A549 (cell line): ENCODE measurements at regions not wholly inside any gene's neighbourhood (a gene's known extent, or its start where the extent isn't known, plus 50 kb on each side); places are given as distances from the start of the nearest gene placed in this dataset.

Experiments used
- ATAC-seq, 2 experiments: fragments of 200-7000 bp in 1 of 2; fragments of >200 bp in 1 of 2; cut with Nextera tagmentation in 1 of 2; cut with Tn5 transposase in 1 of 2; 3 replicates each; pipeline versions ENCODE4 v1.8.0 to v1.9.1; 2018 to 2020; ENCODE audit warnings: mild to moderate bottlenecking in 1 of 2, moderate library complexity in 1 of 2
- CTCF ChIA-PET: fragments of 300-600 bp; sonication (Branson Sonifier 250); formaldehyde crosslinking; extraction: SDS; loops from one replicate; lab custom pipeline; 2021; ENCODE audit warnings: antibody characterized with exemption, inconsistent platforms; lab: Yijun Ruan, JAX
- POLR2A ChIA-PET: fragments of 350-600 bp; formaldehyde crosslinking; extraction: SDS; loops from one replicate; lab custom pipeline; 2021; ENCODE audit warnings: antibody characterized with exemption, inconsistent platforms; lab: Yijun Ruan, JAX
- DNase-seq, 2 experiments: peaks; one replicate each; pipeline versions ENCODE4 v3.0.0 to v3.0.0-alpha.2; 2011 to 2016; ENCODE audit warnings: low read depth in 1 of 2, low spot score in 1 of 2
- FAIRE-seq: peaks from 2 replicates; lab custom pipeline; 2011; peaks lifted over from hg19 to GRCh38; lab: Jason Lieb, UNC
- H3K27ac ChIP-seq, 2 experiments: fragments of >200 bp; sonication (Bioruptor Twin); formaldehyde crosslinking; 3 replicates each; pipeline ENCODE4 v1.5.1; 2016 to 2017
- H3K4me1 ChIP-seq: fragments of >200 bp; sonication (Bioruptor Twin); formaldehyde crosslinking; 3 replicates; pipeline ENCODE4 v1.6.1; 2016
- H3K4me2 ChIP-seq: fragments of >200 bp; sonication (Bioruptor Twin); formaldehyde crosslinking; 3 replicates; pipeline ENCODE4 v1.6.1; 2016
- H3K4me3 ChIP-seq: fragments of >200 bp; sonication (Bioruptor Twin); formaldehyde crosslinking; 3 replicates; pipeline ENCODE4 v1.5.1; 2016
- H3K9me3 ChIP-seq: fragments of >200 bp; sonication (Bioruptor Twin); formaldehyde crosslinking; 3 replicates; pipeline ENCODE4 v1.6.1; 2016
- ATOH8 ChIP-seq: fragments of 250-450 bp; sonication (Bioruptor Pico); IDR thresholded peaks from 2 replicates; pipeline ENCODE4 v1.5.0; 2020; ENCODE audit warnings: low read depth, mild to moderate bottlenecking, moderate library complexity
- CEBPB ChIP-seq, 2 experiments: fragments of >200 bp in 1 of 2; sonication (Bioruptor Twin) in 1 of 2; formaldehyde crosslinking in 1 of 2; IDR thresholded peaks; 2 replicates each; pipeline ENCODE4 v1.6.1; 2012 to 2016
- EHMT2 ChIP-seq: fragments of 200-600 bp; sonication (generic); IDR thresholded peaks from 2 replicates; pipeline ENCODE4 v1.6.1; 2016; ENCODE audit warnings: antibody characterized with exemption, low read depth, mild to moderate bottlenecking, moderate library complexity
- ESRRA ChIP-seq: fragments of 150-350 bp; IDR thresholded peaks from 2 replicates; pipeline ENCODE4 v1.6.1; 2014; ENCODE audit warnings: mild to moderate bottlenecking, low read length, borderline replicate concordance
- FOSB ChIP-seq: fragments of 250-450 bp; sonication (Bioruptor Pico); IDR thresholded peaks from 2 replicates; pipeline ENCODE4 v1.5.0; 2020; ENCODE audit warnings: mild to moderate bottlenecking, moderate library complexity
- FOSL2 ChIP-seq, 2 experiments: fragments of 450-650 bp in 1 of 2; fragments of >200 bp in 1 of 2; sonication (Bioruptor Twin) in 1 of 2; formaldehyde crosslinking; IDR thresholded peaks; 2 replicates each; pipeline versions ENCODE4 v1.5.0 to v1.6.1; 2016 to 2020; ENCODE audit warnings: mild to moderate bottlenecking in 1 of 2, moderate library complexity in 1 of 2
- FOXS1 ChIP-seq: fragments of 250-450 bp; sonication (Bioruptor Pico); IDR thresholded peaks from 2 replicates; pipeline ENCODE4 v1.5.0; 2020; ENCODE audit warnings: mild to moderate bottlenecking, moderate library complexity
- MAFK ChIP-seq: fragments of 450-650 bp; IDR thresholded peaks from 2 replicates; pipeline ENCODE4 v1.6.1; 2014; ENCODE audit not compliant: partially characterized antibody
- PHF8 ChIP-seq: fragments of 200-600 bp; sonication (generic); IDR thresholded peaks from 2 replicates; pipeline ENCODE4 v1.6.1; 2016; ENCODE audit warnings: low read depth, mild to moderate bottlenecking, antibody characterized with exemption, moderate library complexity, borderline replicate concordance
- POLR2AphosphoS2 ChIP-seq: conservative IDR thresholded peaks from 2 replicates; pipeline ENCODE4 v1.6.1; 2012; ENCODE audit warnings: low read length, improper control_type of control experiment, inconsistent platforms
- ZC3H11A ChIP-seq: fragments of 450-650 bp; IDR thresholded peaks from 2 replicates; pipeline ENCODE4 v1.6.1; 2014; ENCODE audit warnings: antibody characterized with exemption, mild to moderate bottlenecking
- ZSCAN20 ChIP-seq: fragments of 250-450 bp; sonication (Bioruptor Pico); IDR thresholded peaks from 2 replicates; pipeline ENCODE4 v1.8.0; 2022; ENCODE audit warnings: mild to moderate bottlenecking, moderate library complexity
- WGBS: methylation state at CpG from one replicate; pipeline ENCODE4 v1.1.6; 2017; ENCODE audit errors: missing lambda C conversion rate; 5-methylcytosine and 5-hydroxymethylcytosine counted together
- TF ChIP-seq, protein P1 (sequence below): fragments of >200 bp; sonication (Bioruptor Twin); formaldehyde crosslinking; IDR thresholded peaks from 3 replicates; pipeline ENCODE4 v1.6.1; 2016
- TF ChIP-seq, protein P2 (sequence below): IDR thresholded peaks from 2 replicates; pipeline ENCODE4 v1.6.1; 2012
- TF ChIP-seq, protein P3 (sequence below): fragments of 450-650 bp; IDR thresholded peaks from 2 replicates; pipeline ENCODE4 v1.6.1; 2014; ENCODE audit warnings: antibody characterized with exemption

DNA sequence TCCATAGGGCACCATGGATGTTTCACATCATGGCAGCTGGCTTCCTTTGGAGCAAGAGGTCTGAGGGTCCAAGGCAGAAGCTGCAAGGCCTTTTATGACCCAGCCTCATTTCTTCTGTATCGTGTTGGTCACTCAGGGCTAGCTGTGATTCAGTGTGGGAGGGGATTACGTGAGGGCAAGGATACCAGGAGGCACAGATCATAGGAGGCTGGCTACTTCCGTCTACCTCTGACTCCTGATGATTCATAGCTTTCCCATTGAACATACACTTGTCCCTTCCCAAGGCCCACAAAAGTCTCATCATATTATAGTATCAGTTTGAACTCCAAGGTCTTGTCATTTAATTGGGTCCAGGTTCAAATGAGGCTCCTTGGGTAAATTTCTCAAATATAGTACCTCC, 135.3 kb upstream of the ZBED5 start:
- CTCF ChIA-PET: interaction anchor here (0.9 to 1.7 kb wide), 2 partner anchors 59 to 223 kb away, joined by 3 to 6 read pairs; no protein-coding TSS in a partner anchor
- FAIRE-seq (no peak), DNase-seq (no peak), ATAC-seq (no peak)
- H3K4me1 ChIP-seq: peaks cover 29% of the 10 kb centered on the region
- POLR2A ChIA-PET: interaction anchor here (1.4 kb wide), 1 partner anchor 17 kb away, joined by 3 read pairs; no protein-coding TSS in a partner anchor
- 41% methylated on average over 3 of the region's 3 CpGs for WGBS
- no peak overlapping the region for H3K4me2 ChIP-seq
- peak overlapping the region in 1 of 2 experiments; percentile 85; a peak in 3 of 6 replicates for H3K27ac ChIP-seq
- peaks cover 15% of the 10 kb centered on the region; the same call in 2 of the 3 replicates for H3K9me3 ChIP-seq
- TF ChIP-seq PHF8: no peak
- no peak overlapping the region for H3K4me3 ChIP-seq

- CTCF ChIA-PET: interaction anchor here (0.9 to 2.0 kb wide), 7 partner anchors 9 to 199 kb away, joined by 3 to 6 read pairs (median 4); no protein-coding TSS in a partner anchor
- TF ChIP-seq FOSB (no peak), FOXS1 (CRISPR knock-in tag) (no peak), ATOH8 (CRISPR knock-in tag) (no peak)
- POLR2A ChIA-PET: interaction anchor here (1.9 kb wide), 1 partner anchor 182 kb away, joined by 4 read pairs; the partner anchor contains the start of gene EIF4G2
- no peak for DNase-seq
- 0 out of 3 replicates have a peak overlapping the region, but pooled peaks have one; percentile 14 for H3K4me3 ChIP-seq
- no peak for ATAC-seq
- peaks cover 15% of the 10 kb centered on the region; the same call in 2 of the 3 replicates for H3K9me3 ChIP-seq
- WGBS: 52% methylated on average over 4 of the region's 4 CpGs
- H3K27ac ChIP-seq: peak overlapping the region; percentile 85 to 93
- no peak for FAIRE-seq
- peaks cover 33% of the 10 kb centered on the region for H3K4me1 ChIP-seq
- peak overlapping the region; percentile 56 for H3K4me2 ChIP-seq
Measured at GRCh38 chr11:10991393-10991792, 133.5 kb upstream of the ZBED5 start.

- peak; percentile 31 to 86 for DNase-seq
- ATAC-seq: peak; percentile 87 to 93
- ChIA-PET CTCF (interaction anchor here (0.7 to 2.0 kb wide), 7 partner anchors 8 to 198 kb away, joined by 3 to 6 read pairs (median 4); no protein-coding TSS in a partner anchor), POLR2A (interaction anchor here (1.9 kb wide), 1 partner anchor 182 kb away, joined by 4 read pairs; the partner anchor contains the start of gene EIF4G2)
- H3K4me2 ChIP-seq: peak overlapping the region; percentile 56
- H3K4me3 ChIP-seq: no peak overlapping the region; the same call in 2 of the 3 replicates
- TF ChIP-seq ESRRA: no peak
- TF ChIP-seq ZC3H11A: no peak
- no peak for TF ChIP-seq POLR2AphosphoS2
- TF ChIP-seq ZSCAN20 (CRISPR knock-in tag): no peak
- TF ChIP-seq FOSL2 (IDR thresholded peaks at IDR 0.05): no peak
- TF ChIP-seq FOSL2 (CRISPR knock-in tag; IDR thresholded peaks at IDR 0.05): peak; percentile 48; the same call in 1 of the 2 replicates
- TF ChIP-seq, protein P1, sequence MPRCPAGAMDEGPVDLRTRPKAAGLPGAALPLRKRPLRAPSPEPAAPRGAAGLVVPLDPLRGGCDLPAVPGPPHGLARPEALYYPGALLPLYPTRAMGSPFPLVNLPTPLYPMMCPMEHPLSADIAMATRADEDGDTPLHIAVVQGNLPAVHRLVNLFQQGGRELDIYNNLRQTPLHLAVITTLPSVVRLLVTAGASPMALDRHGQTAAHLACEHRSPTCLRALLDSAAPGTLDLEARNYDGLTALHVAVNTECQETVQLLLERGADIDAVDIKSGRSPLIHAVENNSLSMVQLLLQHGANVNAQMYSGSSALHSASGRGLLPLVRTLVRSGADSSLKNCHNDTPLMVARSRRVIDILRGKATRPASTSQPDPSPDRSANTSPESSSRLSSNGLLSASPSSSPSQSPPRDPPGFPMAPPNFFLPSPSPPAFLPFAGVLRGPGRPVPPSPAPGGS: no peak
- no peak for TF ChIP-seq EHMT2
- peak; percentile 72 for TF ChIP-seq MAFK
- TF ChIP-seq, protein P2, sequence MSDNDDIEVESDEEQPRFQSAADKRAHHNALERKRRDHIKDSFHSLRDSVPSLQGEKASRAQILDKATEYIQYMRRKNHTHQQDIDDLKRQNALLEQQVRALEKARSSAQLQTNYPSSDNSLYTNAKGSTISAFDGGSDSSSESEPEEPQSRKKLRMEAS: peak; percentile 90
- TF ChIP-seq, protein P3, sequence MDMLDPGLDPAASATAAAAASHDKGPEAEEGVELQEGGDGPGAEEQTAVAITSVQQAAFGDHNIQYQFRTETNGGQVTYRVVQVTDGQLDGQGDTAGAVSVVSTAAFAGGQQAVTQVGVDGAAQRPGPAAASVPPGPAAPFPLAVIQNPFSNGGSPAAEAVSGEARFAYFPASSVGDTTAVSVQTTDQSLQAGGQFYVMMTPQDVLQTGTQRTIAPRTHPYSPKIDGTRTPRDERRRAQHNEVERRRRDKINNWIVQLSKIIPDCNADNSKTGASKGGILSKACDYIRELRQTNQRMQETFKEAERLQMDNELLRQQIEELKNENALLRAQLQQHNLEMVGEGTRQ: no peak
- no peak for TF ChIP-seq CEBPB (IDR thresholded peaks at IDR 0.05)
- H3K9me3 ChIP-seq: peaks cover 15% of the 10 kb centered on the region; the same call in 2 of the 3 replicates
- peak overlapping the region; percentile 85 to 93 for H3K27ac ChIP-seq
- 8% methylated on average over 3 of the region's 3 CpGs for WGBS
- peaks cover 33% of the 10 kb centered on the region for H3K4me1 ChIP-seq
- peak; percentile 86 for FAIRE-seq
Measured at GRCh38 chr11:10990637-10991193, 132.9 kb upstream of the ZBED5 start.
